Cardiac muscle cell (in vitro differentiated cells and primary cell): ENCODE measurements at regions not wholly inside any gene's neighbourhood (a gene's known extent, or its start where the extent isn't known, plus 50 kb on each side); places are given as distances from the start of the nearest gene placed in this dataset.
A peak's percentile ranks its signal among the peaks of the same experiment; 100 is the strongest.

Source experiments
- DNase-seq, 2 donors: peaks; one replicate each; pipeline versions ENCODE4 v3.0.0 to v3.0.0-alpha.2; 2010 to 2017; ENCODE audit warnings: low read depth in 1 of 2, low spot score in 1 of 2
- H3K27ac ChIP-seq: fragments of 200-600 bp; sonication (generic); 2 replicates; pipeline ENCODE4 v1.5.1; 2016
- H3K27me3 ChIP-seq: fragments of 200-600 bp; sonication (generic); 2 replicates; pipeline ENCODE4 v1.6.0; 2016; ENCODE audit warnings: control low read depth
- H3K36me3 ChIP-seq: fragments of 200-600 bp; sonication (generic); 2 replicates; pipeline ENCODE4 v1.5.1; 2016; ENCODE audit warnings: control low read depth
- H3K4me1 ChIP-seq: fragments of 200-600 bp; sonication (generic); 2 replicates; pipeline ENCODE4 v1.8.1; 2017; ENCODE audit warnings: low read depth, mild to moderate bottlenecking, mixed run types
- H3K4me3 ChIP-seq: fragments of 200-600 bp; sonication (generic); 2 replicates; pipeline ENCODE4 v1.5.1; 2016; ENCODE audit warnings: mild to moderate bottlenecking
- H3K9me3 ChIP-seq: fragments of 200-600 bp; sonication (generic); 2 replicates; pipeline ENCODE4 v1.5.1; 2017; ENCODE audit warnings: low read depth, mild to moderate bottlenecking, control low read depth
- TF ChIP-seq, protein P1 (sequence below): IDR thresholded peaks from 2 replicates; pipeline ENCODE4 v1.5.1; 2012; ENCODE audit warnings: low read depth, mild to moderate bottlenecking, low read length

DNA sequence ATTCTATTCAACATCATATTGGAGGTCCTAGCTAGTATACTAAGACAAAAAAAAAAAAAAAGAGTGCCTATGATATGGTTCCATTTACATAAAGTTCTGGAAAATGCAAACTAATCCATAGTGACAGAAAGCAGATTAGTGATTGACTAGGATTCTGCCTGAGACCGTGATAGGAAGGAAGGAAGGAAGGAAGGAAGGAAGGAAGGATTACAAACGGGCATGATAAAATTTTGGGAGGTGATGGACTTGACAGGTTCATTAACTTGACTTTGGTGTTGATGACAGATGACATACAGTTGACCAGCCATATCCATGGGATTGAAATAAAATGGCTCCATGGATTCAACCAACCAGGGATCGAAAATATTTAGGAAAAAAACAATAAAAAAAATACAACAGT is 79.1 kb upstream of the MAN2A1 start:
- TF ChIP-seq, protein P1, sequence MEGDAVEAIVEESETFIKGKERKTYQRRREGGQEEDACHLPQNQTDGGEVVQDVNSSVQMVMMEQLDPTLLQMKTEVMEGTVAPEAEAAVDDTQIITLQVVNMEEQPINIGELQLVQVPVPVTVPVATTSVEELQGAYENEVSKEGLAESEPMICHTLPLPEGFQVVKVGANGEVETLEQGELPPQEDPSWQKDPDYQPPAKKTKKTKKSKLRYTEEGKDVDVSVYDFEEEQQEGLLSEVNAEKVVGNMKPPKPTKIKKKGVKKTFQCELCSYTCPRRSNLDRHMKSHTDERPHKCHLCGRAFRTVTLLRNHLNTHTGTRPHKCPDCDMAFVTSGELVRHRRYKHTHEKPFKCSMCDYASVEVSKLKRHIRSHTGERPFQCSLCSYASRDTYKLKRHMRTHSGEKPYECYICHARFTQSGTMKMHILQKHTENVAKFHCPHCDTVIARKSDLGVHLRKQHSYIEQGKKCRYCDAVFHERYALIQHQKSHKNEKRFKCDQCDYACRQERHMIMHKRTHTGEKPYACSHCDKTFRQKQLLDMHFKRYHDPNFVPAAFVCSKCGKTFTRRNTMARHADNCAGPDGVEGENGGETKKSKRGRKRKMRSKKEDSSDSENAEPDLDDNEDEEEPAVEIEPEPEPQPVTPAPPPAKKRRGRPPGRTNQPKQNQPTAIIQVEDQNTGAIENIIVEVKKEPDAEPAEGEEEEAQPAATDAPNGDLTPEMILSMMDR = no peak

DNA sequence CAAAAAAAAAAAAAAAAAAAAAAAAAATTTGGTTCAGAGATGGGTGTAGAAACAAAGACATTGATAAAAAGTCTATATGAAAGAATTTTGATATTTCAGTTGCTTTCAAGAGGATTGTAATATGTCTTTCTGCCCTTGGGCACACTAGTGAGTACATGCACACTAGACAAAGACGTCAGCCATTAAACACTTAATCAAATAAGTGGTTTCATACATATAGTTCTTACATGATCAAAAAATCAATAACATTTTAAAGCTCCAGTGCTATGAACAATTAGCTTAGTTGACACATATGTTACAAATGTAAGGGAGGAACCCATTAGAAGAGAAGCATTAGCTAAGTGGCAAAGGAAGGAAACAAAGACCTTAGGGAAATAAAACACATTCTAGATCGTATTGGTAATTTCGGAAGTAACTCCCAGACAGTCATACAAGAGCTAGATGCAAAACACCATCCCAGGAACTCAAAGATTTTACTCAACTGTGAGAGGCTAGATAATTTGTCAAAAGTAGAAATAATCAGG is 84.5 kb upstream of the MAN2A1 start:
- no peak for DNase-seq
- no peaks in the 10 kb centered on the region for H3K4me1 ChIP-seq
- TF ChIP-seq, protein P1 = no peak
- no peaks in the 10 kb centered on the region for H3K36me3 ChIP-seq
- no peak overlapping the region for H3K4me3 ChIP-seq
- no peaks in the 10 kb centered on the region for H3K9me3 ChIP-seq
- no peaks in the 10 kb centered on the region for H3K27me3 ChIP-seq
- H3K27ac ChIP-seq = no peak overlapping the region

More for the DNA sequence above, 79.1 kb upstream of the MAN2A1 start:
- no peak for DNase-seq
- no peaks in the 10 kb centered on the region for H3K9me3 ChIP-seq
- H3K27me3 ChIP-seq = no peaks in the 10 kb centered on the region
- no peak overlapping the region for H3K4me3 ChIP-seq
- no peak overlapping the region for H3K27ac ChIP-seq
- no peaks in the 10 kb centered on the region for H3K36me3 ChIP-seq
- H3K4me1 ChIP-seq = no peaks in the 10 kb centered on the region

DNA sequence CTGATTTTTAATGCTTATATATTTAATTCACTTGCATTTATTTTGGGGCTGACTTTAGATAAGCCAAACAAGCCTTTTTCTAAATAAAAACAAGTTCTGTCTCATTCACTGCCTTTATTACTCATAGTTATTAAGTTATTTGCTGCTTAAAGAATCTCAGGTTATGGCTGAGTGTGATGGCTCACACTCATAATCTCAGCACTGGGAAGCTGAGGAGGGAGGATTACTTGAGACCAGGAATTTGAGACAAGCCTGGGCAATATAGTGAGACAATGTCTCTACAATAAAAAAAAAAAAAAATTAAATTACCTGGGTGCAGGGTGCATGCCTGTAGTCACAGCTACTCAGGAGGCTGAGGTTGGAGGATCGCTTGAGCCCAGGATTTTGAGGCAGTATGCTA is 85.0 kb upstream of the MAN2A1 start:
- H3K27ac ChIP-seq = no peak overlapping the region
- DNase-seq = no peak
- TF ChIP-seq, protein P1 = no peak

DNA sequence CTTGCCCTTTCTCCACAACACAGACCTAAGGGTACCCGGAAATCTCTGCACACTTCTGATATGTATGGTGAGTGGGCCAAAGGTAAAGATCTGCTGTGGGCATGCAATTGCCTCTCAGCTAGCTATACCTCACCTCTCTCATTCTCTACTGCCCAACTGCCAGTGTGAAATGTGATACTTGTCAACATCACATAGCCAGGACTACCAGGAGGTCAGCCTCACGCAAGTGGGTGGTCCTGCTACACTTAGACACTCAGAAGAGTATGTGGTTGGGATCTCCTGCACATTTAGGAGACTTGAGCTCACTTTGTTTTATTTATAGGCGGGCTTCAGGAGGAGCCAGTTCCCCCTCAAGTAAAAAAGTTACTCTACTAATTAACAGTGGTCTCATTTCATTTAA is 88.0 kb upstream of the MAN2A1 start:
- Histone ChIP-seq H3K4me1 (no peaks in the 10 kb centered on the region), H3K27ac (no peak overlapping the region), H3K36me3 (no peaks in the 10 kb centered on the region), H3K27me3 (no peaks in the 10 kb centered on the region), H3K9me3 (no peaks in the 10 kb centered on the region), H3K4me3 (no peak overlapping the region)
- DNase-seq = peak in 1 of 2 donors; percentile 38
- TF ChIP-seq, protein P1 = no peak

More for the DNA sequence above, 85.0 kb upstream of the MAN2A1 start:
- H3K4me1 ChIP-seq = no peaks in the 10 kb centered on the region
- H3K9me3 ChIP-seq = no peaks in the 10 kb centered on the region
- no peaks in the 10 kb centered on the region for H3K36me3 ChIP-seq
- H3K27me3 ChIP-seq = no peaks in the 10 kb centered on the region
- H3K4me3 ChIP-seq = no peak overlapping the region

DNA sequence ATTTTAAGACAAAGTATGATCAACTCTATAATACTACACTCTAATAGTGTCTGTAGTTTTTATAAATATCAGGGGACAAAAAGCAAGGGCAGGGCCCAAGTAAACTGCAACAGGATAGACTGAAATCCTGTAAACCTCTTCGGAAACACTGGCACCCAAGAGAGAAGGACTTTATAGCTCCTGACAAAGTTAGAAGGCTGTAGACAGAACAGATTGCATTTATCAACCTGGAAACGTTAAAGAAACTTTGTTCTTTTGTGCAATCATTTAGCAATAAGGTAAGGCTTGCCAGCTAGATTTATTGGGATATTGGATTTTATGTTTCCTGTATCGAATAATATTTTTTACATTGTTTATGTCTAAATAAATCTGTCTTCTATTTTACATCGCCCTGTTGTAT is 91.8 kb upstream of the MAN2A1 start:
- H3K27me3 ChIP-seq = no peaks in the 10 kb centered on the region
- H3K4me3 ChIP-seq = no peak overlapping the region
- no peaks in the 10 kb centered on the region for H3K9me3 ChIP-seq
- TF ChIP-seq, protein P1 = no peak
- no peak overlapping the region for H3K27ac ChIP-seq
- no peak for DNase-seq
- no peaks in the 10 kb centered on the region for H3K4me1 ChIP-seq
- H3K36me3 ChIP-seq = no peaks in the 10 kb centered on the region

DNA sequence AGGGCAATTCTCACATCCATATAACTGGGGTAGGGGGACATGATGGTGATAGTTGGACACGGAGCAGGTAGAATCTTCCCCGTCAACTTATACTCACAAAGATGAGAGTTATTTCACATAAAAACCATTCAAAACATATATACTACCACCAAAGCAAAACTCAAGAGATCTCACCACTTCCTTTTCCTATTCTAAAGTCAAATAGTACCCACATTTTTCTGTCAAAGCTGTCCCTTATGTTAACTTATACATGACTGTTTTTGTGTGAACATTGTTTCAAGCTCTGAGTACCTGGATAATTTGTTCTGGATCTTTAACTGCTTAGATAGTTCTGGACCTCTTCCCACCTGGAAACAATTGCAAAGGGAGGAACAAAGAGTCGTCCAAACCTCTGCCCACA is 95.5 kb upstream of the MAN2A1 start:
- TF ChIP-seq, protein P1 = no peak
- no peak overlapping the region for H3K27ac ChIP-seq
- H3K4me3 ChIP-seq = no peak overlapping the region
- no peaks in the 10 kb centered on the region for H3K4me1 ChIP-seq
- H3K9me3 ChIP-seq = no peaks in the 10 kb centered on the region
- DNase-seq = no peak
- no peaks in the 10 kb centered on the region for H3K27me3 ChIP-seq
- H3K36me3 ChIP-seq = no peaks in the 10 kb centered on the region
